Activated CD4-positive, alpha-beta T cell treated with anti-CD3 and anti-CD28 coated beads, Interleukin-2, Interleukin-6, amounts not matched to agents 100 ng/mL and 50 ng/mL, durations not matched to agents 16 hours and 8 hours (primary cell): ENCODE measurements at regions not wholly inside any gene's neighbourhood (a gene's known extent, or its start where the extent isn't known, plus 50 kb on each side); places are given as distances from the start of the nearest gene placed in this dataset.

Source experiments
- DNase-seq: peaks from one replicate; pipeline ENCODE4 v3.0.0-alpha.2; 2020

DNA sequence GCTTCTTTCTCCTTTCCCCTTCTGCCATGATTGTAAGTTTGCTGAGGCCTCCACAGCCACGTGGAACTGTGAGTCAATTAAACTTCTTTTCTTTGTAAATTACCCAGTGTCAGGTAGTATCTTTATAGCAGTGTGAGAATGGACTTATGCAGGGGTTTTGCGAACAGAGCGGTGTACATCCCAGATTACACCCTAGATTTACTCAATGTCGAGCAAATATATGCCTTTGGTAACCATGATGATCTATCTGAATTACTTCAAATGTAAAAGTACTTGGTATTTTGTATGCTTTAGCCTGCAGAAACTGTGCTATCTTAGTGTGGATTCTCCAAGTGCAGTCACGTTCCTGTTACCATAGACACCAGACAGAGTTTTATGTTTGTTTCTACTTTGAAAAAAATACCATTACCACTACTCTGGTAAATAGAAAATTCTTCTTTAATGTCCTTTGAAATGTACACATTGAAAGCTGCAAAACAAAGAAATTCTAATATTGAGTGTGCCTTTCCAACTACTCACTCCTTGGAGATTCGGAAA lies 510.4 kb upstream of the ARGLU1 start:
- DNase-seq = no peak

DNA sequence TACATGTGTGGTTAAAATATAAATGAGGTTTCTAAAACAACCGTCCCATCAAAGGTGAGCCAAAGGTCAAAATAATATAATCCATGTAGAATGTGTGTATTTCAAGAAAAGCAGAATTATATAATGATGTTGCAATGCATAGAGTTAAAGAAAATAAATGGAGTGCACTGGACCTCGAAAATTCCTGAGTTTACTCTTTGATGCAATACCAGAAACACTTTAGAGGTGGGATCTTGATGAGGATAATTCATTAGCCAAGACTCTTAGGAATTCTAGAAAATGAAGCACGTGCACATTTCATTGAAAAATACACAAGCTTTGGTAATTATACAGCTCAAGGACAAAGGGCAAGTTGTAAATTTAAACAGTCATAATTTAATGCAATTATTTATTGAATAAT lies 508.9 kb upstream of the ARGLU1 start:
- DNase-seq = no peak

DNA sequence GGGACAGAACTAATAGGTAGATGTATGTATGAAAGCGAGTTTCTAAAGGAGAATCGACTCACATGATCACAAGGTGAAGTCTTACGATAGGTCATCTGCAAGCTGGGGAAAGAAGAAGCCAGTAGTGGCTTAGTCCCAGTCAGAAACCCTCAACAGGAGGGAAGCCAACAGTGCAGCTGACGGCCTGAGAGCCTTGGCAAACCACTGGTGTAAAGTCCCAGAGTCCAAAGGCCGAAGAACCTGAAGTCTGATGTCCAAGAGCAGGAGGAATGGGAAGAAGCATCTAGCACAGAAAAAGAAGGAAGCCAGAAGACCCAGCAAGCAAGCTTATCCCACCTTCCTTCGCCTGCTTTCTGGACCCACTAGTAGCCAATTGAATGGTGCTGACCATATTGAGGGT lies 507.6 kb upstream of the ARGLU1 start:
- DNase-seq = no peak

DNA sequence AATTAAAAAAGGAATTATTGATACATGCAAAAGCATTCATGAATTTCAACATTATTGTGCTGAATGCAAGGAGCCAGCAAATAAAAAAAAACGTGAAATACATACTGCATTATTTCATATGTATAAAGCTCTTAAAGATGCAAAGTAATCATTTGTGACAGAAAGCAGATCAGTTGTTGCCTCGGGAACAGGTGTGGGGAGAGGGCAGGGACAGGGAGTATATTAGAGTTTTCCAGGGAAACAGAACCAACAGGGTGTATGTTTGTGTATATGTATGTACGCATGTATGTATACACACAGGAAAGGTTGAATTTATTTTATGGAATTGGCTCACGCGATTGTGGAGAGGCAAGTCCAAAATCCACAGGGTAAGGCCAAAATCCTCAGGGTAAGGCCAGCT lies 502.9 kb upstream of the ARGLU1 start:
- no peak for DNase-seq

DNA sequence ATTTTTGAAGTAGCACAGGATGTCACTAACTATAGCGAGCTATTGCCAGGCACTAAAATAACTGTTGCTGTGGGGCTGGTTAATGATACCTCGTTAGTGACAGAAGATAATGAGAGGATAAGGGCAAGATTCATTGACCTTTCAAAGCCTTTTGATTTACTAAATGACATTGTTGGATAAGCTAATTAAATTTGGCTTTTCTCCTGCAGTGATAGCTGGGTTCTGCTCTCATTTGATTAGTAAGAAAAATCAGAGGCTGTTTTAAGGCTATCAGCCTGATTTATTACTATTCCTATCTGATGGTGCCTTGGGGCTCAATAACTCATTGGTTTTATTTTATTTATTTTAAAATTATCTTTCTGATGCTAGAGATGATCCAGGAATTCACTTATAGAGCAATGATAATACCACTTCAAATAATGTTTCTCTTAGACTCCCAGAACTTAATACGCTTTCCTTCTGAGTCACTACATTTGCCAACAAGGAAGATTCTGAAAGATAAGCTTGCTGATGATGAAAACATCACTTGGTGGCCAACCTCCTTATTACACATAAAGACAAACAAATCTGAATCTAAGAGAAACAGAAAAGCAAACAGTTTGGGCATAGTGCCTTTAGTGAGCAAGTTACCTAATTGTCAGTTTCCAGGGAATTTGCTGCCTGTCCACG lies 501.3 kb upstream of the ARGLU1 start:
- no peak for DNase-seq

DNA sequence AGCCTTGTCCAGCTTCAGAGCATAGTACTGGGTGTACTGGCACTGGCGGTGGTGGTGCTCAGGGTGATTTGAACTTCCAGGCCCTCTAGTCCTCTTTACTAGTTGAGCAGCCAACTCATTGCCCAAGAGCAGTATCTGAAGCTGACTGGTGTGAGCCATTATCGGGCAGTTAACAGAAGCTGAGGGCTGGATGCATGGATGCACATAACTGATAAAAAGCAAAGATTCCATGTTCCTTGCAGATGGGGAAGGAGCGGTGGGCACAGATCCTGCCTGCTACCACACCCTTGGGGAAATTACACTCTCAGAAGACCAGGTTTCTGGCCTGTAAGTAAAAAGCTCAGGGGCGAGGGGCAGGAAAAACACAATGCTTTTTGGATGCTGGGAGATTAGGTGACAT lies 499.4 kb upstream of the ARGLU1 start:
- no peak for DNase-seq

DNA sequence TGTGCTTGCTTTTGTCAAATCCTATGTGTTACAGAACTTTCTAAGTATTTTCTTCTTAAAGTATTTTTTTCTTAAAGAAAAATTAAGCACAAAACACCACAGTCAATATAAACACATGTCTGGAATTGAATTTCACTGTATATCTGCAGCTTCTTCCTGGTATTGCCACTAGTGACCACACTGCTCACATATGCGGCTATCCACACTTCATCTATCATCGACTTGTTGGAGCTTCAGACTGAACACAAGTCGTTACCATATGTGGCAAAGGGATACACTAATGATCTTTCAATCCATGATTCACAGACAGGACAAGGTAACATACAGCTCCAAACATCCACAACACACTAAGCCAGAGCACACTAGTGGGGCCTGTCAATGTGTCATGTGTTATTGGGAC lies 498.4 kb upstream of the ARGLU1 start:
- DNase-seq = no peak

DNA sequence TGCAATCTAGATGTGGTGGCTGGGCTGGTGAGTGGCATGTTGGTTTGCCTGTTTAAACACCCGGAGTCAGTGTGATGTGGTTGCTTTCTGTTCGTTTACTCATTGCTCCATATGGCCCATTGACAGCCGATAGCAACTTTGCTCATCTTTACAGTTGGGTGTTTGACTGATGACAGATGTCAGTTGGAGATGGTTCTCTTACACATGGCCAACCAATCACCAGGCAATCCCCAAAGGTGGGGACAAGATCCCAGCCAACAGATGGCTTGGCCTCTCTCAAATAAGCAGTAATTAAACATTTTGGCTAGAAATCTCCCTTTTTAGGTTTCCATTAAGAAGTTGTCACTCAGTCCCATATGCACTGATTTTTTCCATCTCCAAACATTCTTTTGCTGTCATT lies 497.1 kb upstream of the ARGLU1 start:
- DNase-seq = no peak

DNA sequence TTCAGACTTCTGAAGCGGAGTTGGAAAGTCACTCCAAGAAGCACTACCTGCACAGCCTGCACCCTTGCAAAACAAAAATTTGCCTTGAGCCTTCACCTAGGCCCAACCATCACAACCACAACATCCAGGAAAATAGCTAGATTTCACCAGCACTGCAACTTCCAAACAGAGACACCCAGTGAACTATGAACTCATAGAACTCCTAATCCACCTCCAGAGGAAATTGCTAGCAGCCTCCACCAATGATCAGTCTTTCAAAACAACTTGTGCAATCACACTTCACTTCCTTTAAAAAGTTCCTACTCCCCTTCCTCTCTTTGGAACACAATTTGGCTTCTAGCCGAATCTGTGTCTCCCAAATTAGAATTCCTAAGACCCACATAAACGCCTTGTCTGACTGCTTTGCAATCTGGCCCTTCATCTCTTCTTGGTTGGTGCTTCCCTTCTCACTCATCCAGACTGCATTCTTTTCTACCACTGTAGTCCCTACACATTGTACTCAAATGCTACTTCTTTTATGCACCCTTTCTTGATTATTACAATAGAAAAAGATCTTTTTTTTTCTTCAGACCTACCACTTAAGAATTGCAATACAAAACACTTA lies 489.2 kb upstream of the ARGLU1 start:
- DNase-seq = no peak

DNA sequence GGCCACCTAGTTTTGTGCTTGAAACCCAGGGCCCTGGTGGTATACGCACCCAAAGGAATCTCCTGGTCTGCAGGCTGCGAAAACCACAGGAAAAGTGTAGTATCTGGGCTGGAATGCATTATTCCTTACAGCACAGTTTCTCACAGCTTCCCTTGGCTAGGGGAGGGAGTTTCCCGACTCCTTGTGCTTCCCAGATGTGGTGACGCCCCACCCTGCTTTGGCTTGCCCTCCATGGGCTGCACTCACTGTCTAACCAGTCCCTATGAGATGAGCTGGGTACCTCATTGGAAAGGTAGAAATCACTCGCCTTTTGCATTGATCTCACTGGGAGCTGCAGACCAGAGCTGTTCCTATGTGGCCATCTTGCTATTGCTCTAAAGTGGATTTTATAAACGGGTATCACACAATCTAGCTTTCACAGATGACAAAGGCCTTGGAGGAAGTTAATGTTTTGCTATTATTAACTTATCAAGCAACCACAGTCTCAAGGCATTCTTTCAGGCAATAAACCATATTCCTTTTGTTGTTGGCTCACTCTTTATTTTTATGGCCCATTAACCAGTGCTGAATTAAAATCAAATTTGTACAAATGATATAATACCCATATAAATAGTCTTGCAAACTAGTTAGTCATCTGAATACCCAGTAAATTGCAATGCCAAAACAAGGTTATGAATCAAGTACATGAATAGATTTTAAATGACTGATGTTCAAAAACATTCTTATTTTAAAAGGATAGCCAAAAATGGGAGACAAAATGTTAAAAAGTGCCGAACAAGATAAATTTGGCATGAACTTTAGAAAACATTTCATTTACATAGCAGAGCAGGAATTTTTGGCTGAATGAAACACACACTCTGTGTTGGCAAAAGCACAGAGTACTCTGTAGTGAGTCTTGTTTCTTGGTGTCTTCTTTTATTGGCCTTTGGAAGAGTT lies 475.4 kb upstream of the ARGLU1 start:
- DNase-seq = no peak

DNA sequence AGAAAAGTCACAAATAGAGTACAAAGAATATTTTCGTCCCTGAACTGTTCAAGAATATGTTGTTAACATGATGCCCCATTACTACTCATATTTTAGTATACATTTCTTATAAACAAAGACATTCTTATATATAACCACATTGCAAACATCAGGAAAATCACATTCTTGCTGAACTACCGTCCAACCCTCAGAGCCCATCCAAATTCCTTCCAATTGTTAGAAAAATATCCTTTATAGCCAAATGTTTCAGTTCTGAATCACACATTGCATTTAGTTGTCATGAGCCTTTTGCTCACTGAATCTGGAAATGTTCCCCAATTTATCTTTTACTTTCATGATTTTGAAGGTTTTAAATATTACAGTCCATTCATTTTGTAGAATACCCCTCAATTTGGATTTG lies 467.8 kb upstream of the ARGLU1 start:
- no peak for DNase-seq

DNA sequence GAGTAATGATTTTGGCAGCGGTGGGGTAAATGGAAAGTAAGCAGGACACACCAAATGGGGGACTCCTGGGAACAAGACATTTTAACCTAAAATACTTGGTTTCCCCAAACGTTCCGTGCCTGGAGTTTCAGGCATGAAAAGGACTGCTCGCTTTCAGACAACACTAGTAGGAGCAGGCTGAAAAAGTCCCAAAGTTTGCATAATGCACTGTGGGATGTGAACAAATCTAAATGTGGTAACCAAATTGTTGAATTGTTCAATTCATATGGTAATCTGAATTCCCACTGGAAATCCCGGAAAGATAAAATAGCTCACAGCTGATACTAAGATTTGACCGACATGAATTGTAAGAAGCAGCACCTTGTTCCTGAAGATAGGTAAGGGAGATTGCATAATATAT lies 467.2 kb upstream of the ARGLU1 start:
- DNase-seq = no peak

DNA sequence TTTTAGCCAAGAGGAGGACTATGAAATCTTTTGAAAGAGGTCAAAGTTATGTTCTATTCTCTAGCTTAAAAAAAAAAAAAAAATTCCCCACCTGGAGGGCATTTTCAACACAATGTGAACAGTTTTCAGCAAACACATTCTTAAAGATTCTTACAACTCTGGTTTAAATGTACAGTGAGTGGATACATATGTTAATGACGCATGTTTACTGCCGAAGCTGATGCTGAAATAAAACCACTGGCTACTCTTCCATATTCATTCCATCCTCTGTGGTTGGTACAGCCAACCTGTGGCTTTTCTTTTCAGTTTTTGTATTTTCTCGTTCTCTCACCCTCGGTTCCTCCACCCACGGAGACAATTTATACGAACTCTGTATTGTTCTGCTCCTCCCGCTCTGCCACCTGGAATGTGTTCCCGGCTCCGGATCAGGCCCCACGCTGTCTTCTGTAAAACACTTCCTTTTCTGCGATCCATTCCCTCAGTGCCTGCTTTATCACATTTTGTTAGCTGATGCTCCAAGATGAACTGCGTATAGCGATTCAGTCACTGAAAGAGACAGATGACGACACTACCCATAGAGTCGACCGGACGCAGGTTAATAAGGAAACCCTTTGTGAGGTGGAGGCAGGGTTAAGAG lies 466.4 kb upstream of the ARGLU1 start:
- DNase-seq = no peak

DNA sequence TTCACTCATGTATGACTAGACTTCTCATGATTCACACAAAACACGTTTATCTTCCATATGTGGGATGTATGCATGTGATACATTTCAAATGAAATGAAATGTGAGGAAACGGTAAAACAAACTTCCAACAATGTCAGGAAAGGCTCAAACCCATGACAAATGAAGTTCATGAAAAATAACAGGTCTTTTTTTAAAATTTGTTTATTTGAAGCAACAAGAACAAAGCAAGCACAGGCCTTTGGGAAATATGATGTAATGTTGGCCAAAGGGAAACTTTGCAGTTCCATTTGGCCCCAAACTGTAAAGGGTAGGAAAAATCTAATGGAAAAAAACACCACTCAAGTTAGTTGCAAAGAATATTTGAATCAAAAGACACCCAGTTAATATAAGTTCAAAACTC lies 463.8 kb upstream of the ARGLU1 start:
- DNase-seq = no peak

DNA sequence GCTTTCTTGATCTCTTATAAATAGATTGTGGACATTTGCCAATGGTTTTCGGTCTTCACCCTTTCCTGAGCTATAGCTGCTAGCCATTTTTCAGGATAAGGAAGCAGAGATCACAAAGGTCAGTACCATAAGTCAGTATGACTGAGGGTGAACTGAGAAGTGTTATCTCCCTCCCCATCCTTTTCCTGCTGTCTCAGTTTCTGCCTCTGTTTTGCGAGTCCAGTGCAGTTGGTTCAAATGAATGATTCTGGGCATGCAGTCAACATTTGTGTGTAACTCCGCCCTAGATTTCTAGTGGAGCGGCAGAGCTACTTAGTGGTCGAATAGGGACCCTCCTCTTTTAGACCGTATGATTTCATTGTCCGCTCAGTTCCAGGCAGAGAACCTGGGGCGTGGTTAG lies 460.8 kb upstream of the ARGLU1 start:
- no peak for DNase-seq

DNA sequence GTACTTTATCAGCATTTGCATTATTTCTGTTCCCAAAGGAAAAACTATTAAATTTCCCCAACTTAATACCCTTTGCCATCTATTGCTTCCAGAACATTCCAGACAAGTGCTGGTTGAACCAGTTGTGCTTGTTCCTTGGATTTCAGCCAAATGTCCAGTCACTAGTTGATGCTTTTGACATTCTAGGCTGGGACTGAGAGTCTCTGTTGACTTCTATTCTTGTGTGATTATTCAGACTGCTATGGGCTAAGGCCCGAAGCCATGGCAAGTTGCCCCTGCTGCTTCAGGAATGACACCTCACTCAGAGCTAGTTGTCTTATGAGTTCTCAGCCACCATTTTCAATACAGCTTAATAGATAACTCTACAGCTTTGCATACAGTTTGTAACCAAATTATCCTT lies 458.1 kb upstream of the ARGLU1 start:
- DNase-seq = no peak

DNA sequence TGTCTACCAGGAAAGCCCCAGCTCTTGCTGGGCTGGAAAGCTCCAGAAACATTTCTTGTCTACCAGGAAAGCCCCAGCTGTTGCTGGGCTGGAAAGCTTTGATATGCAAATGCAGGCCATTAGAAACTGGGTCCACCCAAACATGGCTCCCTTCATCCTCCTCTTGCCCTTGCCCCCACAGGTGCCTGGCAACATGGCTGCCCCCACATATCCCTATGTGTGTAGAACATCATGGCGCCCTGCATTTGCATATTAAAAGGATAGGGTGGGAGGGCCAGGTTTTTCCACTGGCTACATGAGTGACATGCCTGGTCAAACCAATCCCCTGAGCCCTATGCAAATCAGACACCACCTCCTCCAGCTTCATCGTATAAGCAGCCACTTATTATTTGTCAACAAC lies 455.4 kb upstream of the ARGLU1 start:
- no peak for DNase-seq

DNA sequence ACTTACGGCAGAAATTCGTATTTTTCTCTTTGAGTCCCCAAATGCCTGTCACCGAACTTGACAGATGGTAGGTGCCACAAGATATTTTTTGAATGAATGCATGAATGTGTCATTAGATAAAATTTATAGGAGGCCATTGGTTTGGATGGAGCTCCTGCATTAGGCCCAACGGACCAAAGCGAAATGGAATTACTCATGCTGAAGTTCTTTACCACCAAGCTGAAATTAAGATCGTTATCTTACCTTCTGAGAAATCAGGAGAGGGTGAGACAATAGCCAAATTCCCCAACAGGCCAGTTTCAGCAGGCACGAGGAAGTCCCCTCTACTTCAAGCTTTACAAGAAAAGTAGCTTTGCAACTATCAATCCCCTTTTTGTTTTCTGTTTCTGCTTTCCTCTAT lies 452.5 kb upstream of the ARGLU1 start:
- DNase-seq = no peak

DNA sequence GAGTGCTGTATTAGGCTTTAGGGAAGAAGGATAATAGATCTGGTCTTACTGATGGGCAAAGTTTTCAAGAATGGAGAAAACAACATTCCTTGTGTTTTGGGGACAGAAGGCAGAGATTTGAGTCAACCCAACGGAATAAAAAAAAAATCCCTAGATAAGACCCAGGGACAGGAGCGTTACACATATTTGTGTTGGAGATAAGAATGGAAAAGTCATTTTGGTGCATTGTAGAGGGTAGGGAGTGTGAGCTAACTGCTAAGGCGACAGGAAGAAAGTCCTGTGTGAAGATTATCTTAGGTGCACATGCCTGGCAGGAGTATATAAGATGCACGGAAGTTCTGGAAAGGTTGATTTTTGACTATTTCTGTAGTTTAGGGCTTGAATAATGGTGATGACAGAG lies 450.3 kb upstream of the ARGLU1 start:
- DNase-seq = no peak

DNA sequence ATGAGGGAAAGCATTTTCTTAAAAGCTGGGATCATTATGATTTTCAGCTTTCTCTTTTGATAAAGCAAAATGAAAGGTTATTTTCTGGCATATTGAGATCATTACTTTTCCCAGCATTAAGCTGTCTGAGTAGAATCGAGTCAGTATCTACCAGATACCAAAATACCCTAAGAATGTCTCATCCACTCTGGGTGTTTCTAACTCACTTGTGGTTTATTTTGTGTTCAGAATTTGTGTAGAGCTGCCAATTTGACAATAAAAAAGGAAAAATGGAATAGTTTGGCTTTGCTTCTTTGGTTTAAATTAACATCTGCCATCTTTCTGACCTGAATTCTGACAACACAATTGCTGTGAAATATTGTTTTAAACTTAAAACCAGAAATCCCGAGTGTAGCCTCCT lies 438.7 kb upstream of the ARGLU1 start:
- DNase-seq = no peak

DNA sequence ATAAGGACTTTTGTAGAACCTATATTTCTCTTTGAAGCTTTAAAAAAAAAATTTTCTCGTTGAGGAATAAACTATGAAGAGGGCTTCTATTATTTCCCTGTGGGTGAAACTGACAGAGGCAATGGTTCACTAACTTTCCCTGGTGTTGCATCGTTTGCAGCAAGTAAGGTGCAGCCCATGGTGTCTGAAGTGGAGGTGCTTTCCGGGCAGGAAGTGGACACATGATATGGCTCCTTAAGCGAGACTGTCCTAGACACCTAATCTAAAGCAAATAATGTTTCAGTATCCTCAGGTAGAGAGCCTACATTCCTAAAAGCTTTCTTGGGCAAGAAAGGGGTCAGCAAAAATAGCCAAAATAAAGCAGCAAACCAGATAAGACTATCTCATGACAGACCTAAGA lies 437.6 kb upstream of the ARGLU1 start:
- DNase-seq = no peak

DNA sequence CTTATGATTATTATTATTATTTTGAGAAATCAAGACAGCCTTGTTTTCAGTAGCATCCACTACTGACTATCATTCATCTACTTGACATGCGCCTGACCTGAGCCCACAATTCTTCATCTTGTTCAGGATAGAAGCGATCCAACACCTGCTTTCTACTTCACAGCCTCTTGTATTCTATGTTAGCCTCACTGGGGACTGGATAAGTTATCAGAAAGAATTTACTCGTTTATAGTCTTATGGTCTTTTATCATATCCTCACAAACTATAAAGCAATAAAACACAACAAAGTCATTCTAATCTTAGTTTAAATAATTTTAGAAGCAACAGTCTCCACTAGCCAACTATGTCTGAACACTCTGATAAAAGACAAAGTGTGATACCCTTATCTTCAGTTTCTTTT lies 436.0 kb upstream of the ARGLU1 start:
- no peak for DNase-seq

DNA sequence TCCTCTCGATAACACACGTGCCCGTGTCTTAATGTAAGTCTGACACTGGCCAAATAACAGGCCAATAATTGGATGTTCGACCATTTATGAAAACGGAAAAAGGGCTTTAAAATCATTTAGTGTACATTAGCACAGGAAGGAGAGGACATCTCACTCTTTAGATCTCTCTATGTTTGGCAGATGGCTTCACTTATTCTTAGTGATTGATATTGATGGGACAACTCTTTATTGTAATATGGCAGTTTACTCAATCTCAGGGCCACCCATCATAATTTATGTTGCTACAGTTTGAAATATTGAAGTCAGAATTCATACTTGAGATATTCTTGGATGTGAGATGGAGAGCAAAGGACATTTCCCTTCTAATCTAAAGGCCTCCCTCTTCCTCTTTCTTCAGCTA lies 430.7 kb upstream of the ARGLU1 start:
- DNase-seq = no peak
